HEK293 (cell line): ENCODE measurements at regions not wholly inside any gene's neighbourhood (a gene's known extent, or its start where the extent isn't known, plus 50 kb on each side); places are given as distances from the start of the nearest gene placed in this dataset.

ENCODE experiments used
- CTCF ChIA-PET: fragments of 350-600 bp; formaldehyde crosslinking; extraction: SDS; loops from one replicate; lab custom pipeline; 2021; ENCODE audit warnings: antibody characterized with exemption; lab: Yijun Ruan, JAX
- POLR2A ChIA-PET: fragments of 300-600 bp; formaldehyde crosslinking; extraction: SDS; loops from one replicate; lab custom pipeline; 2020; ENCODE audit warnings: antibody characterized with exemption, inconsistent platforms; lab: Yijun Ruan, JAX
- H3K27ac ChIP-seq: fragments of 200-500 bp; sonication (Bioruptor generic); 2 replicates; pipeline ENCODE4 v1.5.1; 2014; ENCODE audit warnings: low read depth, low read length, control low read depth, inconsistent platforms; ENCODE audit errors: extremely low read depth
- H3K36me3 ChIP-seq, 2 experiments: fragments of 200-500 bp in 1 of 2; sonication (Bioruptor generic) in 1 of 2; 1 replicate in 1 of 2; 2 replicates in 1 of 2; pipeline ENCODE4 v1.5.1; 2014 to 2017; ENCODE audit warnings: inconsistent platforms in 2 of 2, low read length in 2 of 2; ENCODE audit not compliant: control insufficient read depth in 2 of 2, insufficient read depth in 1 of 2
- H3K4me1 ChIP-seq: fragments of 200-500 bp; sonication (Bioruptor generic); 2 replicates; pipeline ENCODE4 v1.5.1; 2014; ENCODE audit warnings: mild to moderate bottlenecking, low read length, inconsistent platforms; ENCODE audit not compliant: control insufficient read depth, insufficient read depth
- H3K4me3 ChIP-seq: 2 replicates; pipeline ENCODE4 v1.5.1; 2011; ENCODE audit warnings: low read depth, mild to moderate bottlenecking, control low read depth, low read length, moderate library complexity
- H3K9me3 ChIP-seq: fragments of 200-500 bp; sonication (Bioruptor generic); 2 replicates; pipeline ENCODE4 v1.5.1; 2014; ENCODE audit warnings: low read depth, low read length, inconsistent platforms; ENCODE audit not compliant: control insufficient read depth, insufficient read depth
- GLIS1 ChIP-seq: fragments of 450-650 bp; formaldehyde crosslinking; IDR thresholded peaks from 2 replicates; pipeline ENCODE4 v1.5.1; 2016; ENCODE audit warnings: missing biosample characterization, missing genetic modification characterization
- IKZF3 ChIP-seq: fragments of 450-650 bp; IDR thresholded peaks from 2 replicates; pipeline ENCODE4 v1.5.0; 2018; ENCODE audit warnings: missing biosample characterization, mild to moderate bottlenecking, missing genetic modification characterization, moderate library complexity
- SCRT2 ChIP-seq: fragments of 450-650 bp; formaldehyde crosslinking; IDR thresholded peaks from 2 replicates; pipeline ENCODE4 v1.5.1; 2016; ENCODE audit warnings: missing biosample characterization, missing genetic modification characterization
- SP3 ChIP-seq: fragments of 450-650 bp; formaldehyde crosslinking; IDR thresholded peaks from 2 replicates; pipeline ENCODE4 v1.5.1; 2016; ENCODE audit warnings: missing biosample characterization, missing genetic modification characterization
- TRIM28 ChIP-seq: IDR thresholded peaks from 2 replicates; pipeline ENCODE4 v1.6.1; 2011; ENCODE audit warnings: low read length, control low read depth, borderline replicate concordance
- ZBTB17 ChIP-seq: fragments of 450-650 bp; formaldehyde crosslinking; IDR thresholded peaks from 2 replicates; pipeline ENCODE4 v1.5.1; 2016; ENCODE audit warnings: missing biosample characterization, missing genetic modification characterization
- ZNF133 ChIP-seq: fragments of 450-650 bp; formaldehyde crosslinking; IDR thresholded peaks from 2 replicates; pipeline ENCODE4 v1.5.1; 2016; ENCODE audit warnings: missing biosample characterization, missing genetic modification characterization
- ZNF24 ChIP-seq: fragments of 450-650 bp; formaldehyde crosslinking; IDR thresholded peaks from 2 replicates; pipeline ENCODE4 v1.5.1; 2016; ENCODE audit warnings: missing biosample characterization, missing genetic modification characterization
- ZNF354C ChIP-seq: fragments of 450-650 bp; formaldehyde crosslinking; IDR thresholded peaks from 2 replicates; pipeline ENCODE4 v1.5.1; 2016; ENCODE audit warnings: missing biosample characterization, missing genetic modification characterization, low read depth, borderline replicate concordance
- ZNF391 ChIP-seq: fragments of 450-650 bp; formaldehyde crosslinking; IDR thresholded peaks from 2 replicates; pipeline ENCODE4 v1.5.1; 2016; ENCODE audit warnings: low read depth, missing biosample characterization, missing genetic modification characterization, borderline replicate concordance
- ZNF518A ChIP-seq: fragments of 450-650 bp; formaldehyde crosslinking; conservative IDR thresholded peaks from 2 replicates; pipeline ENCODE4 v1.5.1; 2016; ENCODE audit warnings: low read depth, missing biosample characterization, missing genetic modification characterization
- ZNF529 ChIP-seq: fragments of 450-650 bp; formaldehyde crosslinking; IDR thresholded peaks from 2 replicates; pipeline ENCODE4 v1.5.1; 2017; ENCODE audit warnings: missing genetic modification characterization, missing biosample characterization; ENCODE audit not compliant: insufficient replicate concordance
- ZNF624 ChIP-seq: fragments of 450-650 bp; formaldehyde crosslinking; IDR thresholded peaks from 2 replicates; pipeline ENCODE4 v1.5.1; 2017; ENCODE audit warnings: missing biosample characterization, missing genetic modification characterization
- ZNF785 ChIP-seq: fragments of 450-650 bp; formaldehyde crosslinking; IDR thresholded peaks from 2 replicates; pipeline ENCODE4 v1.5.1; 2016; ENCODE audit warnings: missing biosample characterization, missing genetic modification characterization
- ZNF792 ChIP-seq: fragments of 450-650 bp; formaldehyde crosslinking; IDR thresholded peaks from 2 replicates; pipeline ENCODE4 v1.5.1; 2016; ENCODE audit warnings: missing biosample characterization, missing genetic modification characterization
- TF ChIP-seq, protein P1 (sequence below): fragments of 450-650 bp; formaldehyde crosslinking; IDR thresholded peaks from 2 replicates; pipeline ENCODE4 v1.5.1; 2016; ENCODE audit warnings: missing biosample characterization, missing genetic modification characterization
- TF ChIP-seq, protein P2 (sequence below): fragments of 450-650 bp; formaldehyde crosslinking; IDR thresholded peaks from 2 replicates; pipeline ENCODE4 v1.5.1; 2016; ENCODE audit warnings: missing biosample characterization, missing genetic modification characterization

DNA sequence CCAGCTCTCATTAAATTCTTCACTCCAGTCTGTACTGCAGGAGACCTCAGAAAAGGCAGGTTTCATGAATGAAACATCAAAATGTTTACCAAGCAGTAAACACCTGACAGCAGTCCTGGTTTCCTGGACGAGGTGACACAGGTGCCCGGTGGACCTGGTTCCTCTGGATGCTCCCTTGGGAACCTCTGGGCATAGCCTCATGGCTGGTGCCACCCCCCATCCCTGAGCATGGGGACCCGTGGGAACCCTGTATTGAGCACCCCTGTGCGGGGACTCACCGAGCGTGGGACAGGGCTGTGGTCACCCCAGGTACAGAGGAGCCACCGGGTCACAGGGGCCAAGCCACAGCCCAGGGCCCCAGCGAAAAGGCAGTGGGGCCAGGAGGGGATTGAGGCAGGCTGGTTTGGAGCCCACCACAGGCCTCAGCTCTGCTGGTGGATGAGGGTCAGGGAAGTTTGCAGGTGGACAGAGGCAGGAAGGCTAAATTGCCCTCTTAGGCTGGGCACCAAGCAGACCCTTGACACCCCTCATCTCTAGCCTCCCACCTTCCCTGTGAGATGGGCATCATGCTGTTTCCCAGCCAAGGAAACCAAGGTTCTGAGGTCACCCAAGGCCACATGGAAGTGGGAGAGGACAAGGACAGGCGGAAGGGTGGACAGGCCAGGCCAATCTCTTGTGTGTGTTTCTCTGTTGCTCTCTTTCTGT lies 158.4 kb downstream of the PTPRU start (continued):
- TF ChIP-seq ZNF354C (tag by site-specific recombination): no peak

DNA sequence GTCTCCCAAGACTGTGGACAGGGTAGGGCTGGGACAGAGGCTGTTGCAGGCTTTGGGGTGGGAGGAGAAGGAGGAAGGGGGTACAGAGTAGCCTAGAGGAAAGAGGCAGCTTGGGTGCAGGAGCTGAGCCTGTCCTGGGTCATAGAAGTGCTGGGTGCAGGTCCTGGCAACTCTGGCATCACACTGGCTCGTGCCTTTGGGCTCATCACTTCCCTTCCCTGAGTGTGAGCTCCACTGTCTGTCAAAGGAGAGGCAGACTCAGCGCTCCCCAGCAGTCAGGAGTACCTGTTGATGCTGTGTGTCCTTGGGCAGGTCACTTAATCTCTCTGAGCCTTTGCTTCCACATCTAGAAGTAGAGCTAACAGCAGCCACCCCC lies 157.1 kb downstream of the PTPRU start:
- H3K36me3 ChIP-seq: no peaks in the 10 kb centered on the region
- no peaks in the 10 kb centered on the region for H3K4me1 ChIP-seq
- TF ChIP-seq, protein P1, sequence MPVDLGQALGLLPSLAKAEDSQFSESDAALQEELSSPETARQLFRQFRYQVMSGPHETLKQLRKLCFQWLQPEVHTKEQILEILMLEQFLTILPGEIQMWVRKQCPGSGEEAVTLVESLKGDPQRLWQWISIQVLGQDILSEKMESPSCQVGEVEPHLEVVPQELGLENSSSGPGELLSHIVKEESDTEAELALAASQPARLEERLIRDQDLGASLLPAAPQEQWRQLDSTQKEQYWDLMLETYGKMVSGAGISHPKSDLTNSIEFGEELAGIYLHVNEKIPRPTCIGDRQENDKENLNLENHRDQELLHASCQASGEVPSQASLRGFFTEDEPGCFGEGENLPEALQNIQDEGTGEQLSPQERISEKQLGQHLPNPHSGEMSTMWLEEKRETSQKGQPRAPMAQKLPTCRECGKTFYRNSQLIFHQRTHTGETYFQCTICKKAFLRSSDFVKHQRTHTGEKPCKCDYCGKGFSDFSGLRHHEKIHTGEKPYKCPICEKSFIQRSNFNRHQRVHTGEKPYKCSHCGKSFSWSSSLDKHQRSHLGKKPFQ (tag by site-specific recombination): no peak
- no peak for TF ChIP-seq ZNF518A (tag by site-specific recombination)
- no peak for TF ChIP-seq GLIS1
- TF ChIP-seq IKZF3 (tag by site-specific recombination): no peak
- no peak for TF ChIP-seq ZNF785 (tag by site-specific recombination)
- TF ChIP-seq, protein P2, sequence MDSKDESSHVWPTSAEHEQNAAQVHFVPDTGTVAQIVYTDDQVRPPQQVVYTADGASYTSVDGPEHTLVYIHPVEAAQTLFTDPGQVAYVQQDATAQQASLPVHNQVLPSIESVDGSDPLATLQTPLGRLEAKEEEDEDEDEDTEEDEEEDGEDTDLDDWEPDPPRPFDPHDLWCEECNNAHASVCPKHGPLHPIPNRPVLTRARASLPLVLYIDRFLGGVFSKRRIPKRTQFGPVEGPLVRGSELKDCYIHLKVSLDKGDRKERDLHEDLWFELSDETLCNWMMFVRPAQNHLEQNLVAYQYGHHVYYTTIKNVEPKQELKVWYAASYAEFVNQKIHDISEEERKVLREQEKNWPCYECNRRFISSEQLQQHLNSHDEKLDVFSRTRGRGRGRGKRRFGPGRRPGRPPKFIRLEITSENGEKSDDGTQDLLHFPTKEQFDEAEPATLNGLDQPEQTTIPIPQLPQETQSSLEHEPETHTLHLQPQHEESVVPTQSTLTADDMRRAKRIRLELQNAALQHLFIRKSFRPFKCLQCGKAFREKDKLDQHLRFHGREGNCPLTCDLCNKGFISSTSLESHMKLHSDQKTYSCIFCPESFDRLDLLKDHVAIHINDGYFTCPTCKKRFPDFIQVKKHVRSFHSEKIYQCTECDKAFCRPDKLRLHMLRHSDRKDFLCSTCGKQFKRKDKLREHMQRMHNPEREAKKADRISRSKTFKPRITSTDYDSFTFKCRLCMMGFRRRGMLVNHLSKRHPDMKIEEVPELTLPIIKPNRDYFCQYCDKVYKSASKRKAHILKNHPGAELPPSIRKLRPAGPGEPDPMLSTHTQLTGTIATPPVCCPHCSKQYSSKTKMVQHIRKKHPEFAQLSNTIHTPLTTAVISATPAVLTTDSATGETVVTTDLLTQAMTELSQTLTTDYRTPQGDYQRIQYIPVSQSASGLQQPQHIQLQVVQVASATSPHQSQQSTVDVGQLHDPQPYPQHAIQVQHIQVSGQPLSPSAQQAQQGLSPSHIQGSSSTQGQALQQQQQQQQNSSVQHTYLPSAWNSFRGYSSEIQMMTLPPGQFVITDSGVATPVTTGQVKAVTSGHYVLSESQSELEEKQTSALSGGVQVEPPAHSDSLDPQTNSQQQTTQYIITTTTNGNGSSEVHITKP: no peak
- peak; percentile 66 for TF ChIP-seq SCRT2
- TF ChIP-seq TRIM28: no peak
- POLR2A ChIA-PET: interaction anchor here (0.7 kb wide), 1 partner anchor 136 kb away, joined by 5 read pairs; no protein-coding TSS in a partner anchor
- CTCF ChIA-PET: interaction anchor here (0.6 kb wide), 1 partner anchor 526 kb away, joined by 3 read pairs; no protein-coding TSS in a partner anchor
- no peak overlapping the region for H3K27ac ChIP-seq
- H3K9me3 ChIP-seq: no peaks in the 10 kb centered on the region
- no peak overlapping the region for H3K4me3 ChIP-seq

- Histone ChIP-seq H3K27ac (no peak overlapping the region), H3K4me1 (no peaks in the 10 kb centered on the region), H3K4me3 (no peak overlapping the region), H3K9me3 (no peaks in the 10 kb centered on the region), H3K36me3 (no peaks in the 10 kb centered on the region)
- ChIA-PET POLR2A (no interaction called here), CTCF (interaction anchor here (0.6 to 1.5 kb wide), 2 partner anchors 52 to 526 kb away, joined by 3 read pairs; no protein-coding TSS in a partner anchor)
- TF ChIP-seq ZNF529 (no peak), ZBTB17 (tag by site-specific recombination) (no peak), ZNF624 (tag by site-specific recombination) (no peak), ZNF24 (tag by site-specific recombination) (0 out of 2 replicates have a peak, but pooled peaks have one; percentile 35), ZNF133 (tag by site-specific recombination) (no peak), ZNF792 (no peak), SP3 (tag by site-specific recombination) (no peak), ZNF391 (tag by site-specific recombination) (no peak)
These were observed 156.4 kb downstream of the PTPRU start for GRCh38 chr1:29392486-29393450.
